NCI-H748 (cell line): ENCODE measurements at regions not wholly inside any gene's neighbourhood (a gene's known extent, or its start where the extent isn't known, plus 50 kb on each side); places are given as distances from the start of the nearest gene placed in this dataset.
A peak's percentile ranks its signal among the peaks of the same experiment; 100 is the strongest.
"Not testable (repeated sequence)": the region's sequence is repeated elsewhere in the genome, so short reads cannot be mapped to it uniquely, and the experiment has no call there.

ENCODE experiments used
- DNase-seq: peaks from one replicate; lab custom pipeline; 2025; ENCODE audit not compliant: unreplicated experiment; lab: John Stamatoyannopoulos, UW

GRCh38 chr3:55161231-55161630, 233.4 kb upstream of the LRTM1 start:
- DNase-seq, result no peak

GRCh38 chr3:55160241-55160983, 232.6 kb upstream of the LRTM1 start:
- no peak for DNase-seq

GRCh38 chr3:55159711-55160110, 231.9 kb upstream of the LRTM1 start:
- DNase-seq, result no peak

GRCh38 chr3:55159016-55159415, 231.2 kb upstream of the LRTM1 start:
- no peak for DNase-seq

- DNase-seq, result peak; percentile 7
These were observed 230.5 kb upstream of the LRTM1 start for GRCh38 chr3:55158345-55158744.

GRCh38 chr3:55157731-55158130, 229.9 kb upstream of the LRTM1 start:
- no peak for DNase-seq

- no peak for DNase-seq
These were observed 229.2 kb upstream of the LRTM1 start for GRCh38 chr3:55156851-55157650.

- DNase-seq, result no peak
These were observed 220.2 kb upstream of the LRTM1 start for GRCh38 chr3:55147856-55148720.

GRCh38 chr3:55147406-55147805, 219.5 kb upstream of the LRTM1 start:
- DNase-seq, result no peak

GRCh38 chr3:55146216-55146615, 218.4 kb upstream of the LRTM1 start:
- no peak for DNase-seq

GRCh38 chr3:55144015-55144673, 216.3 kb upstream of the LRTM1 start:
- no peak for DNase-seq

GRCh38 chr3:55143336-55143735, 215.5 kb upstream of the LRTM1 start:
- DNase-seq, result no peak

- not testable (repeated sequence) for DNase-seq
These were observed 208.4 kb upstream of the LRTM1 start for GRCh38 chr3:55136291-55136690.

GRCh38 chr3:55128225-55128823, 200.5 kb upstream of the LRTM1 start:
- peak; percentile 77 for DNase-seq

- DNase-seq, result no peak
These were observed 199.7 kb upstream of the LRTM1 start for GRCh38 chr3:55127565-55127964.

- DNase-seq, result no peak
These were observed 196.5 kb upstream of the LRTM1 start for GRCh38 chr3:55124371-55124770.
